ENCODE measurements at regions not wholly inside any gene's neighbourhood (a gene's known extent, or its start where the extent isn't known, plus 50 kb on each side); places are given as distances from the start of the nearest gene placed in this dataset.
"Not testable (repeated sequence)": the region's sequence is repeated elsewhere in the genome, so short reads cannot be mapped to it uniquely, and the experiment has no call there.

DNA sequence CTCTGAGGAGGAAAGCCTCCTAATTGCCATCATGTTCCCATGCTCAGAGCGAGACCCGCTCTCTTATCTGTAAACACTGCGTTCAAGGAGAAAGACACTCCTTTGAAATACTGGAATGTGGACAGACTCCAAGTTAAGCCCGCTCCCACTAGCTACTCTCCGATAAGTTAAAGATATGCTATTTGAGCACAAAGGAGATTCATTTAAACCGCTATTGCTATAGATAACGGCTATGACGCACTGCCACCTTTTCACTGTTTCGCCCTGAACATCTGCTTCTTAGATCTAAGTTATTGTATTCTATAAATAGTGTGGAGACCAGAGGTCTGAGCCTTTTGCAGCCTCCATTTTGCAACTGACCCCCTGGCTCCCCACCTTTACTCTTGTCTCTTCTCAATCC lies 82.3 kb downstream of the GPX5 start:
- Mint-ChIP-seq H3K27ac (no peak overlapping the region), H3K9me3 (peaks cover 3% of the 10 kb centered on the region), H3K36me3 (no peaks in the 10 kb centered on the region), H3K4me1 (peaks cover 6% of the 10 kb centered on the region), H3K27me3 (peaks cover 57% of the 10 kb centered on the region), H3K4me3 (no peak overlapping the region)
- ATAC-seq: no peak

DNA sequence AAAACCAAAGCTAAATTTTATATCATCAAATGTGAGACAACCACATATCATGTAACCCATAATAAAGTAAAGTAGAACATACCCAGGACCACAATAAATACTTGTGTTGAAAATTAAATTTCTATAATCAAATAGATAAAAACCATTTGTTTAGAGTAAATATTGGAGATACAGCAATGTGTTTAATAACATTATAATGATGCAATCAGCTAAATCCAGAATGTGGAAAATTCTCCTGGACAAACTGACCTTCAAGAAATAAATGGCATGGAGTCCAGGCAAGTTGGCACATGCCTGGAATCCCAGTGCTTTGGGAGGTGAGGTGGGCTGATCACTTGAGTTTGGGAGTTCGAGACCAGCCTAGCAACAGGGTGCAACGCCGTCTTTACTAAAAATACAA lies 84.0 kb downstream of the GPX5 start:
- Mint-ChIP-seq H3K27ac (no peak overlapping the region), H3K27me3 (peaks cover 74% of the 10 kb centered on the region), H3K4me1 (peaks cover 6% of the 10 kb centered on the region), H3K9me3 (peaks cover 3% of the 10 kb centered on the region), H3K36me3 (no peaks in the 10 kb centered on the region), H3K4me3 (no peak overlapping the region)
- no peak for ATAC-seq

DNA sequence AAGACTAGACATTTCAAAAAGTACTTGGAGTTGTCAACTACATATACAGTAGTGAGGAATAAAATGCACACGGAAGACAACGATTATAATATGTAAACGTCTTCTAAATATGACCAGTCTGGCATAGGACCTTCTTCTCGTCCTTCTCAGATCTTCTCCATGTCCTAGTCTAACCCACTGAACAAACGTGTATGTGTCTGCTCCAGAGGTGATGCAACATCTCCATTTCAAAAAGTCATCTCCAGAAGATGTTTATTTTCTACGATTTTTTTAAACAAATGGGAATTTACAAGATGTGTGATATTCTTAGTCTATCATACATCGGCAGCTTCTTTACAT lies 89.9 kb downstream of the GPX5 start:
- peaks cover 3% of the 10 kb centered on the region for H3K9me3 Mint-ChIP-seq
- H3K36me3 Mint-ChIP-seq: no peaks in the 10 kb centered on the region
- H3K27me3 Mint-ChIP-seq: peaks cover 72% of the 10 kb centered on the region
- H3K4me3 Mint-ChIP-seq: no peak overlapping the region
- H3K4me1 Mint-ChIP-seq: no peaks in the 10 kb centered on the region
- no peak for ATAC-seq
- H3K27ac Mint-ChIP-seq: no peak overlapping the region

DNA sequence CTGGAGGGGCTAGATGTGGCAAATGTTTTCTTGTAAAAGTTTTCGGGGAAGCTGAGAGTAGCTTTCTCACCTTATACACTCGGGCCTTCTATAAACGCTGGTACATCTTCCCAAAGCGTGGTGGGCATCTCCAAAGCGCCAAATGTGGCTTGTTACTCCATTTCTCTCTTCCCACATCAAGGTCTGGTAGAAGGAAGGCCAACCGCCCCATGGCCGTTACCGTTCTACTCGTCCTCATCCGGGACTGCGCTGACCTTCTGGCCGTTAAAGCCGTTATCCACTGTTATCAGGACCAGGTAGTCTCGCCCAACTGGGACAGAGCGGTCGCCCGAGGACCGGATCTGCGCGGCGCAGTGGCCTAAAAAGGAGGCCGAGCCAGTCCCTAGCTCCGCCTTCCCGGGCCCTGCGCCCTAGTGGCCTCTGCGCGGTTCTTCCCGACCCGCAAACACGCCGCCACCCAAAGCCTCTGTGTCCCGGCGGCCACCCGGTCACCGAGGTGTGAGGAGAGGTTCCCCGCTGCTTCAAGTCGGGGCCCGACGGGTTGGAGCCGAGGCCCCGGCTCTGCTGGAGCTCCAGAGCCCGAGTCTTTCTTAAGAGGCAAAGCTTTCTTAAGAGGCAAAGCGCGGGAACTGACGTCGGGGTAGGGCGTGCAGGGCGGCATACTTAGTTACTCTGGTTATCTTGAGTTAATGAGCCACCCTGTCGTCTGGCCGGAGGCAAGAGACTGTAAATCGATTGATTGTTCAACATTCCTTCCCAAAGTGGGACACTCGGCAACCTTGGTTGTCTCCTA lies 90.5 kb downstream of the GPX5 start:
- H3K9me3 Mint-ChIP-seq: peaks cover 3% of the 10 kb centered on the region
- ATAC-seq: no peak
- no peak overlapping the region for H3K27ac Mint-ChIP-seq
- H3K27me3 Mint-ChIP-seq: peaks cover 75% of the 10 kb centered on the region
- H3K4me1 Mint-ChIP-seq: no peaks in the 10 kb centered on the region
- no peak overlapping the region for H3K4me3 Mint-ChIP-seq
- H3K36me3 Mint-ChIP-seq: no peaks in the 10 kb centered on the region

DNA sequence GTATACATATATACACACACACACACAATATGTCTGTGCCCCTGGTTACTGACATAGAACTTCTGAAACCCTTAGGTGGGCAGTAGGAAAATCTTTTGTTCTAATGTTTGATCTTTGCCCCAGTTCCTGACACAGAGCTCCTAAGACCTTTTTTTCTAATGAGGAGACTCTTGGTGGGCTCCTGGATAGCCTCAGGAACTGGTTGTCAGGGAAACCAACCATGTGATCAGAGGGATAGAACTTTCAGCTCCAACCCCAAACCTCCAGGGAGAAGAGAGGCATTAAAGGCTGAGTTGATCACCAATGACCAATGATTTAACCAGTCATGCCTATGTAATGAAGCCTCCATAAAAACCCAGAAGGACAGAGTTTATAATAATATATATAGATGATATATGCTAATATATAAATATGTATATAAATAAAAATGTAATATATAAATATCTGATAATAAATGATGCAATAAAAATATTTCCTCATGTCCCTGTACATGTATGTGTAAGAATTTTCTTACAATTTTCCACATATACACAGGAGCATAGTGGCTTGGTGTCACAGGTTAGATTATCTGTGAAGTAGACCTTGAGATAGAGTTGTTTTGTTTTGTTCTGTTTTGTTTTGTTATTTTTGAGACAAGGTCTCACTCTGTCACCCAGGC lies 93.3 kb downstream of the GPX5 start:
- Mint-ChIP-seq H3K27me3 (peaks cover 57% of the 10 kb centered on the region), H3K4me3 (no peak overlapping the region), H3K27ac (no peak overlapping the region), H3K9me3 (peaks cover 3% of the 10 kb centered on the region), H3K36me3 (no peaks in the 10 kb centered on the region), H3K4me1 (no peaks in the 10 kb centered on the region)
- no peak for ATAC-seq

GRCh38 chr6:28621268-28621667 lies 95.6 kb downstream of the GPX5 start:
- peaks cover 34% of the 10 kb centered on the region for H3K27me3 Mint-ChIP-seq
- not testable (repeated sequence) for H3K9me3 Mint-ChIP-seq, ATAC-seq, H3K4me1 Mint-ChIP-seq, H3K36me3 Mint-ChIP-seq, H3K27ac Mint-ChIP-seq, H3K4me3 Mint-ChIP-seq

DNA sequence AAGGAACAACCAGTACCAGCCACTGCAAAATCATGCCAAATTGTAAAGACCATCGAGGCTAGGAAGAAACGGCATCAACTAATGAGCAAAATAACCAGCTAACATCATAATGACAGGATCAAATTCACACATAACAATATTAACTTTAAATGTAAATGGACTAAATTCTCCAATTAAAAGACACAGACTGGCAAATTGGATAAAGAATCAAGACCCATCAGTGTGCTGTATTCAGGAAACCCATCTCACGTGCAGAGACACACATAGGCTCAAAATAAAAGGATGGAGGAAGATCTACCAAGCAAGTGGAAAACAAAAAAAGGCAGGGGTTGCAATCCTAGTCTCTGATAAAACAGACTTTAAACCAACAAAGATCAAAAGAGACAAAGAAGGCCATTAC lies 97.6 kb downstream of the GPX5 start:
- not testable (repeated sequence) for H3K4me1 Mint-ChIP-seq, H3K27ac Mint-ChIP-seq, H3K4me3 Mint-ChIP-seq, H3K36me3 Mint-ChIP-seq, ATAC-seq, H3K9me3 Mint-ChIP-seq
- peaks cover 18% of the 10 kb centered on the region for H3K27me3 Mint-ChIP-seq

GRCh38 chr6:28626386-28626785 lies 100.7 kb downstream of the GPX5 start:
- H3K27ac Mint-ChIP-seq, H3K36me3 Mint-ChIP-seq, H3K4me3 Mint-ChIP-seq, ATAC-seq, H3K4me1 Mint-ChIP-seq: not testable (repeated sequence)
- Mint-ChIP-seq H3K27me3 (peaks cover 13% of the 10 kb centered on the region), H3K9me3 (peaks cover 11% of the 10 kb centered on the region)

DNA sequence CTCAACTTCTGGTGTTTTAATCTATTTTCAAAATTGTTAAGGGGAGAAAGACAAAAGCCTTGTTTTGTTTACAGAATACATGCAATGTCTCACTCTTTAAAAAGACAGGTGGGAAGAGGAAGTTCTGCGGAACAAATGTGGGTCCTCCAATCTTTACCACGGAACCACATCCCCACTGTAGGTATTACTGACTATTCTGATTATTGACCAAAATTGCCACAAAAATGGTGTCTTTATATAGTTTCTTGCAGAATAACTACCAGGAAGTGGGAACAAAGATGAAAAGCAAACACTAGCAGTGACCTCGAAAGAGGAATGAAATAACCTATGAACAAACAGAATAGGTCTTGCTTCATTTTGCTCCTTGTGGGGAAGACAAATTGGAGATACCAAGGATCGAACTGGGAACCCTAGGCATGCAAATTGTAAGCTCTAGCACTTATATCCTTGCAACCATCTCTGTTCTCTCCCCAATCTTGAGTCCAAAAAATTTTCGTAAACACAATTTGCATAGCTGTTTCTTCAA lies 106.7 kb downstream of the GPX5 start:
- Mint-ChIP-seq H3K4me1 (peaks cover 12% of the 10 kb centered on the region), H3K9me3 (peaks cover 8% of the 10 kb centered on the region), H3K4me3 (no peak overlapping the region), H3K36me3 (no peaks in the 10 kb centered on the region), H3K27ac (no peak overlapping the region), H3K27me3 (peaks cover 71% of the 10 kb centered on the region)
- ATAC-seq: no peak

DNA sequence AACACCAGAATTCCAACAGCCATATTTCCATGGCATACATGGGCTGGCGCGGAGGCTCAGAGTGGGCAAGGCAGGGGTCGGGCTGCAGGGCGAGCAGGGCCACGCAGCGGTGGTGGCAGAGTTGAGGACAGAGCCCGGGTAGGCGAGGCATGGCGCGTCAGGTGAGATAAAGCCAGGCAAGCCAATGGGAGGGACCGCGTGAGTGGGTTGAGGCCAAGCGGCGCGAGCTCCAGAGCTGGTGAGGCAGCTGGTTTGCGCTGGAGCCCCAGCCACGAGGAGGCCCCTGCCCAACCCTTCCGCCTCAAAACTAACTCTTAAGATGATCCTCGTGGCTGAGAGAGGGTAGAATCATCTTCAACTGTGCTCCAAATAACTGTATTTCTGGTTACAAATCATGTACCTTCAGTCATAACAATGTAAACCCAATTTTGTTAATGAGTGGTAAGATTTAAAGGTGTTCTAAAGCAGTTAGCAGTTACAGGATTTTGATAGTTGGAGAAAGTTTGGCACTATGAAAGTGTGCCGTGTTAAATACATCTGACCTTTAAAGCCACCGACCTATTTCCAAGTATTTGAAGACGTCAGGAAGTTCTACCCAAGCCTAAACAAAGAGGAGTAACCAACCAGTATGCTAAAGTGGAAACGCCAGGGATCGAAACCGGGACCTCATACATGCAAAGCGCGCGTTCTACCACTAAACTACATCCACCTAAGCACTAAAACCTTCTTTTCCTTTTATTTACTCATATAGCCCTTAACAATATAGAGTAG lies 107.9 kb downstream of the GPX5 start:
- Mint-ChIP-seq H3K36me3 (no peaks in the 10 kb centered on the region), H3K9me3 (peaks cover 5% of the 10 kb centered on the region), H3K4me3 (no peak overlapping the region), H3K27me3 (peaks cover 76% of the 10 kb centered on the region), H3K4me1 (peaks cover 12% of the 10 kb centered on the region), H3K27ac (no peak overlapping the region)
- ATAC-seq: no peak

DNA sequence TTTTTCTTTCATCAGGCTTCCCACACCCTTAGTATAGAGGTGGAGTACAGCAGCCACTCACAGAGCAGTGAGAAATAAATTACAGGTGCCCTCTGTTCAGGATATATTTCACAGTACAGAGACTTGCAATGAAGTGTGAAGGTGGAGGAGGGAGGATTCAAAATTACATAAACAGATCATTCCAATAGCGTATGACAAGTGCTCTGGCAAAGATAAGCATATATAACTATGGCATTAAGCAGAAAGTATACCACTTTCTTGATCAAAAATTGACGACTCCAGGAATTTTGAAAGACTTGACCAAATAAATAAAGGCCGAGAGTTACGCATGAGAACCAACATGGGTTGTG lies 108.7 kb downstream of the GPX5 start:
- Mint-ChIP-seq H3K27ac (no peak overlapping the region), H3K27me3 (peaks cover 83% of the 10 kb centered on the region), H3K9me3 (peaks cover 5% of the 10 kb centered on the region), H3K36me3 (no peaks in the 10 kb centered on the region), H3K4me3 (no peak overlapping the region), H3K4me1 (peaks cover 12% of the 10 kb centered on the region)
- no peak for ATAC-seq

DNA sequence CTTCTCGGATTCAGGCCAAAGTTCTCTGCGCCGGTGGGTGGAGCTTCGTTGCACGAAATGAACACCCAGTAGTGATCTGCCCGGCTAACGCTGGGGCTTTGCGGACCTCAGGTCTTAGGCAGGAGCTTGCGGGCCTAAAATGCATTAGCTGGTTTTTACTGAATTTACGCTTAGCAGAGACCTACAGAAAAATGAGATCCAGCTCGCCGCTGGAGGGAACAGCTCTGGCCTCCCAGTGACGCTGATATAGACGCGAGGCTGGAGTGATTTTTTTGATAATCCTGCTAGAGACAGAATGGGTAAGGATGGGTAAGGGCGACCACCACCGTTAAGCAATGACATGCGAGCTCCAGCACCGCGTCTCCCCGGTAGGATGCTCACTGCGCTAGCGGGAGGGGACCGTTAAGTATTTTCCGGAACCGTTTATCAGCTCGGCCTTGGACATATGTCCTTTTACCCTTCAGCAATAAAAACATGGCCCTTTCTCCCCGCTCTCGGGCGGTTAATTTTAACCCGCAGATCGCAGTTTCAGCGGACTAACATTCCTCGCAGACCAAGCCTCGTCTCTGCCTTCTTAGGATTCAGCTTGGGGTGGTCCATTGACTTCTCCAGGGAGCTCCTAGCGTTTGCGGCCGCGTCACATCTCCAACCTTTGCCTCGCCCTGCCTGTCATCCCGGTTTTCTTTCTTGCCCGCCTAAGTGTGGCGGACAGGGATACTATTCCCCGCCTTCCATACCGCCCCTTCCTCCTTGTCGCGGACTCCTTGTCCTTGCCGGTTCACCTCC lies 109.3 kb downstream of the GPX5 start:
- Mint-ChIP-seq H3K36me3 (no peaks in the 10 kb centered on the region), H3K4me3 (peak overlapping the region; percentile 13), H3K9me3 (peaks cover 5% of the 10 kb centered on the region), H3K27me3 (peaks cover 83% of the 10 kb centered on the region), H3K4me1 (peaks cover 12% of the 10 kb centered on the region), H3K27ac (no peak overlapping the region)
- no peak for ATAC-seq

- peaks cover 3% of the 10 kb centered on the region for H3K9me3 Mint-ChIP-seq
- peaks cover 12% of the 10 kb centered on the region for H3K4me1 Mint-ChIP-seq
- peak overlapping the region; percentile 13 for H3K4me3 Mint-ChIP-seq
- peaks cover 77% of the 10 kb centered on the region for H3K27me3 Mint-ChIP-seq
- no peak for ATAC-seq
- H3K36me3 Mint-ChIP-seq: no peaks in the 10 kb centered on the region
- no peak overlapping the region for H3K27ac Mint-ChIP-seq
Measured at GRCh38 chr6:28635547-28636158, 110.0 kb downstream of the GPX5 start.

- Mint-ChIP-seq H3K9me3 (no peaks in the 10 kb centered on the region), H3K36me3 (no peaks in the 10 kb centered on the region), H3K4me3 (no peak overlapping the region), H3K27ac (no peak overlapping the region), H3K4me1 (peaks cover 12% of the 10 kb centered on the region), H3K27me3 (peaks cover 64% of the 10 kb centered on the region)
- no peak for ATAC-seq
Measured at GRCh38 chr6:28638787-28639430, 113.2 kb downstream of the GPX5 start.
